WTC11 (cell line): ENCODE measurements at regions not wholly inside any gene's neighbourhood (a gene's known extent, or its start where the extent isn't known, plus 50 kb on each side); places are given as distances from the start of the nearest gene placed in this dataset.

Experiments used
- ATAC-seq: fragments of 200-7000 bp; cut with Tn5 transposase; 2 replicates; pipeline ENCODE4 v1.10.0; 2021; ENCODE audit warnings: mild to moderate bottlenecking, moderate library complexity
- CTCF ChIA-PET: fragments of 300-600 bp; sonication (Branson Sonifier 250); formaldehyde crosslinking; loops from one replicate; lab custom pipeline; 2021; ENCODE audit warnings: antibody characterized with exemption; lab: Charles Lee
- POLR2A ChIA-PET: fragments of 350-600 bp; sonication (Branson Sonifier 250); formaldehyde crosslinking; loops from one replicate; lab custom pipeline; 2021; ENCODE audit warnings: antibody characterized with exemption; lab: Charles Lee
- DNase-seq: peaks from one replicate; pipeline ENCODE4 v3.0.0; 2021; ENCODE audit warnings: low spot score
- H3K27ac Mint-ChIP-seq: 2 replicates; pipeline ENCODE4 v1.8.0; 2021; ENCODE audit warnings: mixed read lengths
- H3K27me3 Mint-ChIP-seq: 2 replicates; pipeline ENCODE4 v1.8.0; 2021; ENCODE audit warnings: low read depth, mild to moderate bottlenecking, moderate library complexity, mixed read lengths
- H3K36me3 Mint-ChIP-seq: 2 replicates; pipeline ENCODE4 v1.8.0; 2021; ENCODE audit warnings: mixed read lengths
- H3K4me1 Mint-ChIP-seq: 2 replicates; pipeline ENCODE4 v1.8.0; 2022; ENCODE audit warnings: mixed read lengths
- H3K4me3 Mint-ChIP-seq: 2 replicates; pipeline ENCODE4 v1.8.0; 2021; ENCODE audit warnings: mild to moderate bottlenecking, moderate library complexity, mixed read lengths
- H3K9me3 Mint-ChIP-seq: 2 replicates; pipeline ENCODE4 v1.8.0; 2021; ENCODE audit warnings: mixed read lengths
- ARID4B ChIP-seq: sonication (generic); formaldehyde crosslinking; IDR thresholded peaks from 2 replicates; pipeline ENCODE4 v1.8.0; 2023; ENCODE audit warnings: missing genetic modification reagents, mild to moderate bottlenecking, borderline replicate concordance
- ATF3 ChIP-seq: sonication (generic); formaldehyde crosslinking; conservative IDR thresholded peaks from 2 replicates; pipeline ENCODE4 v1.8.1; 2022; ENCODE audit warnings: mild to moderate bottlenecking, missing genetic modification reagents
- CREB1 ChIP-seq: sonication (generic); formaldehyde crosslinking; IDR thresholded peaks from 2 replicates; pipeline ENCODE4 v1.8.0; 2023; ENCODE audit warnings: mild to moderate bottlenecking, missing genetic modification reagents
- E2F5 ChIP-seq: sonication (generic); formaldehyde crosslinking; IDR thresholded peaks from 2 replicates; pipeline ENCODE4 v1.8.1; 2022; ENCODE audit warnings: mild to moderate bottlenecking, moderate library complexity, missing genetic modification reagents
- ELF4 ChIP-seq: sonication (generic); formaldehyde crosslinking; IDR thresholded peaks from 2 replicates; pipeline ENCODE4 v1.8.1; 2022; ENCODE audit warnings: low read depth, mild to moderate bottlenecking, moderate library complexity, missing genetic modification reagents
- EMX1 ChIP-seq: fragments of 250-450 bp; sonication (Bioruptor Pico); IDR thresholded peaks from 2 replicates; pipeline ENCODE4 v1.8.0; 2021; ENCODE audit warnings: mild to moderate bottlenecking
- FOXP1 ChIP-seq: sonication (generic); formaldehyde crosslinking; IDR thresholded peaks from 2 replicates; pipeline ENCODE4 v1.8.0; 2022; ENCODE audit warnings: missing genetic modification reagents, mild to moderate bottlenecking, moderate library complexity, borderline replicate concordance
- IRF2 ChIP-seq: sonication (generic); formaldehyde crosslinking; IDR thresholded peaks from 2 replicates; pipeline ENCODE4 v1.8.0; 2022; ENCODE audit warnings: low read depth, missing genetic modification reagents, borderline replicate concordance
- JAZF1 ChIP-seq: fragments of 250-450 bp; sonication (Bioruptor Pico); IDR thresholded peaks from 2 replicates; pipeline ENCODE4 v1.9.0; 2021; ENCODE audit warnings: moderate library complexity, mild to moderate bottlenecking, inconsistent platforms
- JUN ChIP-seq: sonication (generic); formaldehyde crosslinking; IDR thresholded peaks from 2 replicates; pipeline ENCODE4 v1.8.0; 2023; ENCODE audit warnings: mild to moderate bottlenecking, missing genetic modification reagents
- MAX ChIP-seq: sonication (generic); formaldehyde crosslinking; IDR thresholded peaks from 2 replicates; pipeline ENCODE4 v1.8.0; 2022; ENCODE audit warnings: mild to moderate bottlenecking, missing genetic modification reagents
- MLX ChIP-seq: sonication (generic); formaldehyde crosslinking; IDR thresholded peaks from 2 replicates; pipeline ENCODE4 v1.8.1; 2023; ENCODE audit warnings: mild to moderate bottlenecking, missing genetic modification reagents, moderate library complexity
- MXD4 ChIP-seq: fragments of 250-450 bp; sonication (Bioruptor Pico); IDR thresholded peaks from 2 replicates; pipeline ENCODE4 v1.8.0; 2021; ENCODE audit warnings: mild to moderate bottlenecking, moderate library complexity, borderline replicate concordance
- SMAD4 ChIP-seq: sonication (generic); formaldehyde crosslinking; IDR thresholded peaks from 2 replicates; pipeline ENCODE4 v1.8.0; 2022; ENCODE audit warnings: mild to moderate bottlenecking, missing genetic modification reagents
- STAT6 ChIP-seq: sonication (generic); formaldehyde crosslinking; conservative IDR thresholded peaks from 2 replicates; pipeline ENCODE4 v1.8.1; 2023; ENCODE audit warnings: mild to moderate bottlenecking, low read depth, missing genetic modification reagents, moderate library complexity
- TCF7 ChIP-seq: sonication (generic); formaldehyde crosslinking; IDR thresholded peaks from 2 replicates; pipeline ENCODE4 v1.8.0; 2022; ENCODE audit warnings: mild to moderate bottlenecking, low read depth, missing genetic modification reagents, moderate library complexity
- TEAD4 ChIP-seq: sonication (generic); formaldehyde crosslinking; IDR thresholded peaks from 2 replicates; pipeline ENCODE4 v1.8.0; 2022; ENCODE audit warnings: mild to moderate bottlenecking, missing genetic modification reagents
- TP53 ChIP-seq: sonication (generic); formaldehyde crosslinking; IDR thresholded peaks from 2 replicates; pipeline ENCODE4 v1.8.1; 2023; ENCODE audit warnings: mild to moderate bottlenecking, missing genetic modification reagents
- ZNF263 ChIP-seq: sonication (generic); formaldehyde crosslinking; IDR thresholded peaks from 2 replicates; pipeline ENCODE4 v1.8.1; 2022; ENCODE audit warnings: low read depth, mild to moderate bottlenecking, moderate library complexity, missing genetic modification reagents
- ZNF416 ChIP-seq: fragments of 250-450 bp; sonication (Bioruptor Pico); IDR thresholded peaks from 2 replicates; pipeline ENCODE4 v1.9.0; 2021; ENCODE audit warnings: mild to moderate bottlenecking, inconsistent platforms
- ZNF532 ChIP-seq: fragments of 250-450 bp; sonication (Bioruptor Pico); IDR thresholded peaks from 2 replicates; pipeline ENCODE4 v1.9.0; 2021; ENCODE audit warnings: mild to moderate bottlenecking, borderline replicate concordance

- TF ChIP-seq JAZF1 (CRISPR knock-in tag) (no peak), E2F5 (CRISPR knock-in tag) (no peak)
These were observed 145.2 kb upstream of the WSCD2 start (continued) for GRCh38 chr12:107983756-107984472.

GRCh38 chr12:107984973-107985372, 144.1 kb upstream of the WSCD2 start:
- H3K4me3 Mint-ChIP-seq: no peak overlapping the region
- ATAC-seq (no peak), DNase-seq (no peak)
- H3K9me3 Mint-ChIP-seq: no peaks in the 10 kb centered on the region
- no peak overlapping the region for H3K27ac Mint-ChIP-seq
- POLR2A ChIA-PET: no interaction called here
- peaks cover 16% of the 10 kb centered on the region for H3K27me3 Mint-ChIP-seq
- H3K4me1 Mint-ChIP-seq: no peaks in the 10 kb centered on the region
- CTCF ChIA-PET: no interaction called here
- no peaks in the 10 kb centered on the region for H3K36me3 Mint-ChIP-seq
- TF ChIP-seq MXD4 (CRISPR knock-in tag) (no peak), IRF2 (CRISPR knock-in tag) (no peak), TP53 (CRISPR knock-in tag) (no peak), MLX (CRISPR knock-in tag) (no peak), TCF7 (CRISPR knock-in tag) (no peak), STAT6 (CRISPR knock-in tag) (no peak), ZNF263 (CRISPR knock-in tag) (no peak), TEAD4 (CRISPR knock-in tag) (no peak), MAX (no peak), ZNF532 (CRISPR knock-in tag) (no peak), ZNF416 (CRISPR knock-in tag) (no peak), ELF4 (CRISPR knock-in tag) (no peak), ATF3 (no peak), CREB1 (CRISPR knock-in tag) (no peak), EMX1 (CRISPR knock-in tag) (no peak), ARID4B (CRISPR knock-in tag) (no peak), JUN (no peak), FOXP1 (CRISPR knock-in tag) (no peak), SMAD4 (CRISPR knock-in tag) (no peak)
